SK-N-SH treated with all-trans-retinoic acid at 6 μM for 48 hours (cell line): ENCODE measurements at regions not wholly inside any gene's neighbourhood (a gene's known extent, or its start where the extent isn't known, plus 50 kb on each side); places are given as distances from the start of the nearest gene placed in this dataset.

Experiments used
- ISL1 ChIP-seq: fragments of 250-450 bp; sonication (Bioruptor Pico); IDR thresholded peaks from 2 replicates; pipeline ENCODE4 v2.1.2; 2022; ENCODE audit warnings: mild to moderate bottlenecking, moderate library complexity
- OSR1 ChIP-seq: fragments of 250-450 bp; sonication (Bioruptor Pico); IDR thresholded peaks from 2 replicates; pipeline ENCODE4 v1.8.0; 2022; ENCODE audit warnings: moderate library complexity, mild to moderate bottlenecking, inconsistent platforms
- PATZ1 ChIP-seq: fragments of 250-450 bp; sonication (Bioruptor Pico); IDR thresholded peaks from 2 replicates; pipeline ENCODE4 v1.8.0; 2020; ENCODE audit warnings: mild to moderate bottlenecking, moderate library complexity, borderline replicate concordance
- POU6F1 ChIP-seq: fragments of 250-450 bp; sonication (Bioruptor Pico); IDR thresholded peaks from 2 replicates; pipeline ENCODE4 v1.8.0; 2021; ENCODE audit warnings: low read depth, mild to moderate bottlenecking, moderate library complexity, borderline replicate concordance
- ZFP3 ChIP-seq: fragments of 250-450 bp; sonication (Bioruptor Pico); IDR thresholded peaks from 2 replicates; pipeline ENCODE4 v1.5.0; 2020; ENCODE audit warnings: mild to moderate bottlenecking, moderate library complexity

GRCh38 chr2:129008055-129008880, 689.6 kb upstream of the HS6ST1 start:
- no peak for TF ChIP-seq POU6F1
- no peak for TF ChIP-seq OSR1 (CRISPR knock-in tag)
- TF ChIP-seq ZFP3, result no peak
- no peak for TF ChIP-seq ISL1
- no peak for TF ChIP-seq PATZ1 (CRISPR knock-in tag)
